Neural cell (in vitro differentiated cells): ENCODE measurements at regions not wholly inside any gene's neighbourhood (a gene's known extent, or its start where the extent isn't known, plus 50 kb on each side); places are given as distances from the start of the nearest gene placed in this dataset.

Experiments
- EZH2 ChIP-seq: fragments of 200-600, 300-800 bp; shearing (Covaris generic), sonication (generic); IDR thresholded peaks from 2 replicates; pipeline ENCODE4 v1.6.1; 2014; ENCODE audit warnings: antibody characterized with exemption, low read length, borderline replicate concordance, mild to moderate bottlenecking; ENCODE audit not compliant: insufficient read depth, poor library complexity, severe bottlenecking
- MXI1 ChIP-seq: fragments of 450-650 bp; conservative IDR thresholded peaks from 2 replicates; pipeline ENCODE4 v1.6.1; 2014; ENCODE audit warnings: antibody characterized with exemption, mild to moderate bottlenecking; ENCODE audit not compliant: poor library complexity, severe bottlenecking
- POLR2AphosphoS5 ChIP-seq: IDR thresholded peaks from 2 replicates; pipeline ENCODE4 v1.6.1; 2012
- RAD21 ChIP-seq: fragments of 450-650 bp; conservative IDR thresholded peaks from 2 replicates; pipeline ENCODE4 v1.6.1; 2014; ENCODE audit warnings: antibody characterized with exemption, mild to moderate bottlenecking, moderate library complexity
- TAF1 ChIP-seq: IDR thresholded peaks from 2 replicates; pipeline ENCODE4 v1.6.1; 2012; ENCODE audit warnings: low read depth
- TF ChIP-seq, protein P1 (sequence below): fragments of 450-650 bp; IDR thresholded peaks from 2 replicates; pipeline ENCODE4 v1.5.1; 2014; ENCODE audit warnings: antibody characterized with exemption, mild to moderate bottlenecking, moderate library complexity; ENCODE audit not compliant: poor library complexity, severe bottlenecking

- TF ChIP-seq, protein P1, sequence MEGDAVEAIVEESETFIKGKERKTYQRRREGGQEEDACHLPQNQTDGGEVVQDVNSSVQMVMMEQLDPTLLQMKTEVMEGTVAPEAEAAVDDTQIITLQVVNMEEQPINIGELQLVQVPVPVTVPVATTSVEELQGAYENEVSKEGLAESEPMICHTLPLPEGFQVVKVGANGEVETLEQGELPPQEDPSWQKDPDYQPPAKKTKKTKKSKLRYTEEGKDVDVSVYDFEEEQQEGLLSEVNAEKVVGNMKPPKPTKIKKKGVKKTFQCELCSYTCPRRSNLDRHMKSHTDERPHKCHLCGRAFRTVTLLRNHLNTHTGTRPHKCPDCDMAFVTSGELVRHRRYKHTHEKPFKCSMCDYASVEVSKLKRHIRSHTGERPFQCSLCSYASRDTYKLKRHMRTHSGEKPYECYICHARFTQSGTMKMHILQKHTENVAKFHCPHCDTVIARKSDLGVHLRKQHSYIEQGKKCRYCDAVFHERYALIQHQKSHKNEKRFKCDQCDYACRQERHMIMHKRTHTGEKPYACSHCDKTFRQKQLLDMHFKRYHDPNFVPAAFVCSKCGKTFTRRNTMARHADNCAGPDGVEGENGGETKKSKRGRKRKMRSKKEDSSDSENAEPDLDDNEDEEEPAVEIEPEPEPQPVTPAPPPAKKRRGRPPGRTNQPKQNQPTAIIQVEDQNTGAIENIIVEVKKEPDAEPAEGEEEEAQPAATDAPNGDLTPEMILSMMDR: no peak
- TF ChIP-seq EZH2 (no peak), RAD21 (no peak), POLR2AphosphoS5 (no peak), MXI1 (no peak), TAF1 (no peak)
Observed at GRCh38 chr6:158910484-158911440, 89.2 kb downstream of the RSPH3 start.
